ENCODE measurements at regions not wholly inside any gene's neighbourhood (a gene's known extent, or its start where the extent isn't known, plus 50 kb on each side); places are given as distances from the start of the nearest gene placed in this dataset.

DNA sequence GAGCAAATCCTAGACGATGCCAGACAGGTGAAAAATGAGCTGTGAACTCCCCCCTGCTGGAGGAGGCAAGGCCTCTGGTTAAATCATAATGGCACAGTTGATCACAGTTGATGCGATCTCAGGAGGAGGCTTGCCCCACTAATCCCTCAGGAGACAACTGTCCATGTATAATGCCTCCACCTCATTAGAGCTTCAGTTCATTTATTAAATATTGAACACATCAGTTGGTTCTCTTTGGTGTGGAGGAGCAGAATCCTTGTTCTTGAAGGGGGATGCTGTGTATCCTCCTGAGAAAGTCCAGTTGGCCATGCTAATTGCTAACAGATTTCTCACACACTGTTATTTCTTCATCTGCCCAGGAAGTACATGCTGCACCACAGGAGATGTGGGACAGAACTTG lies 290.5 kb downstream of the IGSF11 start:
- in situ Hi-C loops (cut with MboI; ENCODE audit: low sequenced_read_pairs): no loop called here

DNA sequence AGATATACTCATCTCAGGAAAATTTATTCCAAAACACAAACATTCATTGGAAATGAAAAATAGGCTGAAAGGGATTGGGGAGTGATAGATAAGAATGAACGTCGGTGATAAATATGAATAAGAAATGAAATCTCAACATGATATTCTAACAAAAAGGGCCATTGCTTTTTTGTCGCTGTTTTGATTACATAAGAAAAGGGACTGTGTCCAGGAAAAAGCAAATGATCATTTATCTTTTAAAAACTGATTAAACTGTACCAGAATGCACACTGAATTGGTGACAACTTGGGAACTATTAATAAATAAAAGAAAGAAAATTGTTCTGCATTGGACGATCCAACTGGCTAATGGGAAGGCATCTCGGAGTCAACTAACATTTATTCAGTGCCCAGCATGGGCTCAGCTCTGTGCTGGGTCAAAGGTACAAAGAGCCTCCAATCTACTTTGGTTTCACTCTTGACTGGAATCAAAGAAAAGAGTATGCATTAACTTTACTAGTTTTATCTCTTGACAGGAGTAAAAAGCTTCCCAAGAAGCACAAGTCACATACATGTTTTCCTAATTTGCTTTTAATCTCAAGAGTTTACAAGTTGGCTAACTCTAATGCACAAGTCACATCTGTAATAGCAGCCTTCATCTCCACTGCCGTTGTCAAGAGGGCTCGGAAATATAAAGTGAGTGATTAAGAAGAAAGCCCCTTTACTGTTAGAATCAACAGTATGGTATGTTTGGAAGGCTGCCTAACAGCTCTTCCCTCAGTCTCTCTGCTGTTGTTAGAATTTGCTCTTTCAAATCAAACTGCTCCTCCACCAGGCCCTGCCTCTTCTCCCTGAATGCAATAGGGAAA lies 280.0 kb downstream of the IGSF11 start:
- in situ Hi-C loops (cut with MboI; ENCODE audit: low sequenced_read_pairs): no loop called here

DNA sequence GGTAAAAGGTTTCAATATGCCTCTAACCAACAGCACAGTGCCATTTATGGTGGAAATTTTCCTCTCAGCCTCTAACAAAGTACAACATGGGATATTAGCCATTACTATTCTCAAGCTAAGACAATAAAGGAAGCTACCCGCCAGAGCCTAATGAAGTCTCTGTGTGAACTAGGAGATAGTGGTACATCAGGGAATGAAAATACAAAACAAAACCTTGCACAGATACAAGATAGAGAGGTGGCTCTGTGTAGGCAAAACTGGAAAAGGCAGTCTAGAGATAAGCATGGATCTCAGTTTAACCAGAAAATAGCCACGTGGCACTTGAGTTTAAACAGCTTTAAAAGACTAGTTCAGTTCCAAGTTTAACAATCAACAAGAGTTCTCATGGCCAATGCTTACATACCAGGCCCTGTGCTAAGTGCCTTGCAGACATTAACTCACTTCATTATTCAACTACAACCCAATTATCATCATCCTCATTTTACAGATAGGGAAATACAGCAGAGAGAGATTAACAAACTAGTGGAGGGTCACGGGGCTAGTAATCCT lies 279.3 kb downstream of the IGSF11 start:
- in situ Hi-C loops (cut with MboI; ENCODE audit: low sequenced_read_pairs): no loop called here

DNA sequence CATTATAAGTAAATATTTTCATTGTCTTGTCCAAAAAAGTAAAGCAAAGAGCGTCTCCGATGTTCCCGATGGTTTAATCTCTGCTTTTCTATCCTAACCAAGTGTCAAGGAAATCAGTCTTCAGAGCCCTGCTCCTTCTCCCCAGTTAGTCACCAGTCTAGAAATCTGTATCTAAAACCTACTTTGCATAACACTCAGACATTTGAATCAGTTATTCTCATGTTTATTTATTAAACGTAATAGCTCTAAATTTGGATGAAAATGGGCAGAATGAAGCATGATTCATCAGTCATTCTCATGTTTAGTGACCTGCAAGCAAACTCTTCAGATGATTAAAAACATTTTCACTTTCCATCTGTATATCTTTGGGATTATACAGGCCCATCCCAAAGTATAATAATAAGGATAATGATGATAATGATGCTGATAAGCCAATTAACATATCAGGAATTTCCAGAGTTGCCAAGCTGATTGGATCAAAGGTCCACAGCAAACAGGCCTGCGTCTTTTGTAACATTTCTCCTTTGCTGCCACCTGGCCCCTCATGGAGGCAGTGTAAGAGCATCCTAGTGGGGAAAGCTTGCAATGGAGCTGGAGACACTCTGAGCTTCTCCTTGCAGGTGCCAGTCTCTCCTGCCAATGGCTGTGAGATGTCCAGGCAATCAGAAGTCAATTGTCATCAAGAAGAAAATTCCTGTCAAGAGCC lies 273.9 kb downstream of the IGSF11 start:
- in situ Hi-C loops (cut with MboI; ENCODE audit: low sequenced_read_pairs): no loop called here

DNA sequence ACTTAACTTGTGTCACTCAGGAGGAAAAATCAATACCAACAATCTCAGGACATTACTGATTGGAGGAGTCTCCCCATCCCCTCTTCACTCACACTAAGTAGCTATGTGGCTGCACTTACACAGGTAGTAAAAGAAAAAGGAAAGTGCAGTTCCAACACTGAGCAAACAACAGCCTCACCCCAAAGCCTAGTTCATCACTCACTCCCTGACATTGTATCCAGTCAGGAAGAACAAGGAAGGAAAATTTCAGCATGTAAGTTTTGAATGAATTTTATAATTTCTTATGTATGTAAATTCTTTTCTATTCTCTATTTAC lies 273.4 kb downstream of the IGSF11 start:
- in situ Hi-C loops (cut with MboI; ENCODE audit: low sequenced_read_pairs): no loop called here

DNA sequence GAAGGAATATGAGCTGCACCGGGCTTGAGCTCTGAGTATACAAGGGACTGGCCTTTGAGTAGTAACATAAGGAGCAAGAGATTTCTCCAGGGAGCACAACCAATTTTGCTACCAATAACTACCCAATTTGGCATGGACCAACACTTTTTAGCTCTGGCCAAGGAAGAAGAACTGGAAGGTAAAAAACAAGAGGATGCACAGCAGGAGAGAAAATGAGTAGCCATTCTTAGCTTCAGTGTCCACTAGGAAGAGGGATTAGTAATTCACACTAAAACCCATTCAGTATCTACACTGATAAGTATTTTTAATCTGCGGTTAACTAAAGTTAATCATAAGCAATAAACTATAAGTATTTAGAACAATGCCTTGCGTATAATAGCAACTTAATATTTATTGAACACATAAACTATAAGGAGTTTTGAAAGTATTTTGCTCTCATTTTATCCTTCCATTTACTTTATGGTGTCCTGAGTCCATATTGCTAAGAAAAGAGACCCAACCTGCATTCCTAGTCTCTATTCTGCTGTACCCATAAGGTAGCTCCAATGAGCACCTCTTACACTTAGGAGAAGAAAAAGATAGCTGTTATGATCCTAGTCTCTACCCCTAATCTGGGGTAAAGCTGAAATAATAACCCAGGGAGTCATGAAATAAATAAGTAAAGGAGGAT lies 268.9 kb downstream of the IGSF11 start:
- in situ Hi-C loops (cut with MboI; ENCODE audit: low sequenced_read_pairs): no loop called here

DNA sequence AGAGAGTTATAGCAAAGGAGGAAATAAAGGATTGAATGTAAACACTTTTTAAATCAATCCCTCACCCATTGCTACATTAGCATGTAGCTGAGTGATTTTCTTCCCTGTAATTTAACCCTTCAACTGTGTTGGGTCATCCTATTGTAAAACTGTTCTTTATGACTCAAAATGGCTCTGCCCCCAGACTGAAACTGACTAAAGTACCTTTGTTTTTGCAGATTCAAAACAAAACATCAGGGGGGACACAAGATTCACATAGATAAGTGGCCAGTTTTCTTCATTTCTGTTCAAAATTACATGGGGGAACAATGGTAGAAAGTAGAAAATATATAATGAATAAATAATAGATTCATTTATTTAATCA lies 268.4 kb downstream of the IGSF11 start:
- in situ Hi-C loops (cut with MboI; ENCODE audit: low sequenced_read_pairs): no loop called here

DNA sequence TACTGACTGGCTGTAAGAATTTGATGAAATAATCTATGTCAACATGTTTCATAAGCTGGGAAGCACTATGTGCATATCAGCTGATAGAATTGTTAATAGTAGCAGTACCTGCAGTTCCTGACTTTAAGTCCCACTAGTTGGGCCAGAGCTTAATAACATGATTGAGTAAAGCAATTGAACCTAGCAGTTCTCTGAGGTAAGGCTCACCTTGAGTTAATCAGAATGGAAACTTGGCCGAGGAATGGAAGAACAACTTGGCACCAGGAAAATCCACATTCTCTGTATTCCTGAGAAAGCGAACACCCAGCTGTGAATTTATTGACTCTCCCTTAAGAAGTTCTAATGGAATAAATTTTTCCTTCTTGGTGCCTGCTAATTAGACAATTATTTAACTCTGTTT lies 262.6 kb downstream of the IGSF11 start:
- in situ Hi-C loops (cut with MboI; ENCODE audit: low sequenced_read_pairs): no loop called here

DNA sequence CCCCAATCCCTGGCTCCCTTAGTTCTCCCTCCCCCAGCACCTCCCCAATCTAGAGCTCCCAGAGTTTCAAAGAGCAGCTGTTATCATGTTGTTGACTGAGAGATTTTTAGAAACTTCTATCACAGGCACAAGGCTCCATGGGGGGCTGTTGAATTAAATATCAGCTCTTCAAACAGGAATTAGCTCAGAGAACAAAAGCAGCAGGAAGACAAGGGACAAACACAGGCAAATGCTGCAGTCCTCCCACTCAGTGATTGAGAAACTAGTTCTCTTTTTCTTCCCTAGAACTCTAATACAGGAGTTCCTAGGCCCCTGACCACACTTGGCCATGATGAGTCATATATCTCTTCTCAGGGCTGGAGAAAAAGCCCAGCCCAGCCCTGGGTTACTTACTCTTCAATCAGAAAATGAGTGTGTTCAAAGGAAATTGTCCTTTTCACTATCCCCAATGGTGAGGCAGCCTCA lies 262.1 kb downstream of the IGSF11 start:
- in situ Hi-C loops (cut with MboI; ENCODE audit: low sequenced_read_pairs): no loop called here

DNA sequence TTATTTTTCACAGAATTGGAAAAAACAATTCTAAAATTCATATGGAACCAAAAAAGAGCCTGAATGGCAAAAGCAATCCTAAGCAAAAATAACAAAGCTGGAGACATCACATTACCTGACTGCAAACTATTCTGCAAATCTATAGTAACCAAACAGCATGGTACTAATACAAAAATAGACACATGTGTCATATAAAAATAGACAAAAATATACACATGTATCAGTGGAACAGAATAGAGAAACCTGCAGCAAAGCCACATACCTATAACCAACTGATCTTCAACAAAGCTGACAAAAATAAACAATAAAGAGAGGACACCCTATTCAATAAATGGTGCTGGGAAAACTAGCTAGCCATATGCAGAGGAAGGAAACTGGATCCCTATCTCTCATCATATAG lies 259.6 kb downstream of the IGSF11 start:
- in situ Hi-C loops (cut with MboI; ENCODE audit: low sequenced_read_pairs): no loop called here

DNA sequence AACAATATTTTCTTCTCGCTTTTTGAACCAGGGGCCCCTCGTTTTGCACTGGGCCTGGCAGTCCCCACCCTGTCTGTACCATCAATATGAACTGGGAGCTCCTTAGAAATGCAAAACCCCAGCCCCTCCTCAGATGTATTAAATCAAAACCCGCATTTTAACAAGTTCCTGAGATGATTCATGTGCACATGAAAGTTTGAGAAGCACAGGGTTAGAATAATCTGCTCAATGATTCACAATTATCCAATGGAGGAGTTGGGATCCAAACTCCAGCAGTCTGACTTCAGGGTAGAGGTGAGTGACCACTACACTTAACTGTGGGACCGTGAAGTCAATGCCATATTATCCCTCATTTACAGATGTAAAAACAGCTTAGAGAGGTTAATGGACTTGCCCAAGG lies 256.4 kb downstream of the IGSF11 start:
- in situ Hi-C loops (cut with MboI; ENCODE audit: low sequenced_read_pairs): no loop called here

DNA sequence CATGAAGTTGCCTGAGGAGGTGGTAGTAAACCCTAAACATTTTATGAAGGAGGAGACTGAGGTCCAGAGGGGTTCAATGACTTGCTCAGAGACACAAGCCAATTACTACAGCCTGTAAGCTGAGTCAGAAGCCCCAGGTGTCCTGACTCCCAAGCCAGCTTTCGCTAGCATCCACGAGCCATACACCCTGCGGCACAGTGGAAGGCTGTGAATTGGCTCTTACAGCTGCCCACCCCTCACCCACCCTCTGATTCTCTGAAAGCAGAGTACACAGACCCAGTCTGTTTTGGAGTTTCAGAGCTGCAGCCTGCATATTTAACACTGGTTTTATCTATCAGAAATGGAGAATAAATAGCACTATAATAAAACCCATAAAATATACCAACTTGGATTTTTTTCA lies 253.4 kb downstream of the IGSF11 start:
- in situ Hi-C loops (cut with MboI; ENCODE audit: low sequenced_read_pairs): no loop called here

DNA sequence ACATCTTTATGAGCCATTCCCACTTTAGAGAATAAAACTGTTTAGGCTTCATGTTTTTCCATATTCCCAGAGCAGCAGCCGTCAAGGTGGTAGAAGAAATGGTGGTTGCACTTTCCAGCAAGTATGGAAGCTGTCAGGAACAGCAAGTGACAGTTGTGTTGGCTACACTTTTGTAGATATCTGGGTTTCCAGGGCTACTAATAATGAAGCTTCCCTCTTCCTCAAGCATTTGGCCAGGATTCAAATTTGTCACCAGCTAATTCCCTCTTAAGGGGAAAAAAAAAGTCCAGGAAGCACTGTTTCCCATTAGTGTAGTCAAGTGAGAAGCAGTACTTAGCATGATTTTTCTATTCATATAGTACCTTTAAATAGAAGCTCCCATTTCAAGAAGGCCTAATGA lies 252.8 kb downstream of the IGSF11 start:
- in situ Hi-C loops (cut with MboI; ENCODE audit: low sequenced_read_pairs): no loop called here

DNA sequence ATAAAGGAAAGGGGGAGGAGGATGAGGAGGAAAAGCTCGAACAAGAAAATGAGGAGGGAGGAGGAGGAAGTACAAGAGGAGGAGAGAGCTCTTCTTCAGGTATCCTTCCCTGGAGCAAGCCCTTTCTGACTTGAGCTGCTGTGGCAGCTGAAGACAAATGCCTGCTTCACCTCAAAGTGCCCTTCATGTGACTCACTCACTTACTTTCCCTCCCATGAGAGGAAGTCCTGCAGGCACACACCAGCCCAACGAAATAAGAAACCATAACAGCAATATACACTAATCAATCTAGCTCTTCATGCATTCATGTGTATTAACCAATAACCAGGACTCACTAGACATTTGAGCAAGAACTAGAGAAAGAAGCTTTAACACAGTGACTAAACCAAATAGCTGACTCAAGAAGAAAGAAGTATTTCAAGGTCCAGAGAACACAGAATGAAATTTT lies 251.9 kb downstream of the IGSF11 start:
- in situ Hi-C loops (cut with MboI; ENCODE audit: low sequenced_read_pairs): no loop called here

DNA sequence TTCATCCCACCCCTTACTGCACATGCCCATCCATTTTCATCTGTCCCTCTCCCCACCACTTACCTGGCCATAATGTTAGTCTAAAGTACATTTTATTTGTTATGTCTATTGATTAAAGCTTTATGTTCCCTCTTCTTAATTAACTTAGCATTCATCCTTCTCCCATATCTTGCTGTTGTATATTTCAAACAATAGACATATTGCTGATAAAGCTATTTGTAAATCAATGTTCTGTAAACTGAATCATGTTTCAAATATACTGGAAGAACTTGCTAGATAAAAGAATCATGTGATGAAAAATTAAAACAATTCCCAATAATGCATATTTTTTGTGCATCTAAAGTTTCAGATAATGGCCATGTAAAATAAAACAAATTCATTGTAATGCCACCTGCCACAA lies 249.2 kb downstream of the IGSF11 start:
- in situ Hi-C loops (cut with MboI; ENCODE audit: low sequenced_read_pairs): no loop called here

DNA sequence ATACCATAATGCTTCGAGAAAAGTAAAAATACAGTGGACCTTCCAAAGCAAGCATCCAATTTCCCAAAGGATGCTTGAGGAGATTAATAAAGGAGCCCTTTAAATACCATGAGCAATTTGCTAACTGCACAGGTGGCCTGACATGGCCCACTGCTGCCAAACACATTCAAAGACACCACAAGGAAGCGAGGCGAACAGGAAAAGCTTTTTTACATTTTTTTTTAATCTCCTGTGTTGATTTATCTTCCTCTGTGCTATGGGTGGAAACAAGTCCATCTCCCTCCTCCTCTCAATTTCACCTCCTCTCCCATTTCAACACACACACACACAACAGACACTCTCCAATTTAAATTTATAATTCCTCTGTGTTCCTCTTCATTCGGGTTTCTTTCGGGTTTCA lies 243.4 kb downstream of the IGSF11 start:
- in situ Hi-C loops (cut with MboI; ENCODE audit: low sequenced_read_pairs): no loop called here

DNA sequence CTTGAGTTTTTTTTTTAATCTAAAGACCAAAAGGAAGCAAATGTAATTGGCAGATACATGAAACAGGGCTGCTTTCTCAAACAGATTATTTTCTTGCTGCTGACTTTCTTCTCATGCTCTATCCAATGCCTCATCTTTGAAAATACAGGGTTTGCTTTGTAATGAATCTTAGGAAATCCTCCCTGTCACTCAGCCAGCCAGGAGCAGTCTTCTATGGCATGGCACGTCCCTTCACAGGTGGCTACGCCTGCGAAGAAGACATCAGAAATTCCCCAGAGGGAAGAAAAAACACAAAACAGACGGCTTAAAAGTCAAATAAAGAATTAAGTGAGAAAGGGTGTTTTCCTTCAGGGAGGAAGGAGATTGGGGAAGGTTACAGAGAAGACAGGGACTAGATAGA lies 242.5 kb downstream of the IGSF11 start:
- in situ Hi-C loops (cut with MboI; ENCODE audit: low sequenced_read_pairs): no loop called here

DNA sequence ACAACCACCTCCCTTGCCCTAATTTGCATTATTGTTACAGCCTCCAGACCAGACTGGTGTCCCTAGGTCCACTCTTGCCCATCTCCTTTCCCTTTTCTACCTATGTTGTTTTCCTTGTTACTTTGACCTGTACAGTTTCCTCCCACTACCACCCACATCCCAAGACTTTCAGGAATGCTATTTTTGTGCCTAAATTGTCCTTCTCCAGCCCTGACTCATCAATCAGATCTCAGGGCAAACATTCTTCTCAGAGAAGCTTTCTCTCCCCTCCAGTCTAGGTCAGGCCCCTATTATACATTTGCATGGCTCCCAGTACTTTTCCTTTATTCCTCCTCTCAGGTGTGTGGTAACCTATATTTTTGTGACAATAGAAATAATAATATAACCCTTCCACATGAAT lies 241.5 kb downstream of the IGSF11 start:
- in situ Hi-C loops (cut with MboI; ENCODE audit: low sequenced_read_pairs): no loop called here

DNA sequence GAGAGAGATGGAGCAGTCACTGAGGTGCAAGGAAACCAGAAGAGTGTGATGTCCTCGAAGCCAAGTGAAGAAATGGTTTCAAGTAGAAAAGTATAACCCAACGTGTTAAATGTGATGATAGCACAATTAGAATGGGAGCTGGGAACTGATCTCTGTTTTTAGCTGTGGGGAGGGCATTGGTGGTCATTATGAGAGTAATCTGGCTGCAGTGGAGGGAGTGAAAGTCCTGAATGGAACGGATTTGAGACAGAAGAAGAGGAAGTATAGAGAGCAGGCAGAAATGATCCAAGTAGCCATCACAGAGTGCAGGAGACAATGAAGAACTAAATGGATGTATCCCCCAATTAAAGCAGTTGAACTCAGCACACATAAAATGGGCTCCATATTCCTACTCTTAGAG lies 235.3 kb downstream of the IGSF11 start:
- in situ Hi-C loops (cut with MboI; ENCODE audit: low sequenced_read_pairs): no loop called here

DNA sequence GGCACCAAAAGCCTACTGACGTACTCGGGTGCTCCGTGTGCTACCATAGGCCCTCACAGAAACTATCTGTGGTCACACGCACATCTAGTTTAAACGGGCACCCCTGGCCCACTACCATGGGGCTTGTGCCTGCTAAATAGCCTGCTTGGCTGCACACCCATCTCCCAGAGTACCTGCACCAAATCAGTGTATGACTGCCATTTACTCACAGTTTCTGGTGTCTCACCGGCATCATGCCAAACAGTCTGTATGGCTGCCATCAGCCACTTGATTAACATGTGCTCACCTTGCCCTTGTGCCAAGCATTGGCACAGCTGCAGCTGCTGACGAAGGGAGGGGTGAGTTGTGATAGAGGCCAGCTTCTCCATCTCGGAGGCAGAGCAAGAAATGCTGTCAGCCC lies 232.7 kb downstream of the IGSF11 start:
- in situ Hi-C loops (cut with MboI; ENCODE audit: low sequenced_read_pairs): no loop called here

DNA sequence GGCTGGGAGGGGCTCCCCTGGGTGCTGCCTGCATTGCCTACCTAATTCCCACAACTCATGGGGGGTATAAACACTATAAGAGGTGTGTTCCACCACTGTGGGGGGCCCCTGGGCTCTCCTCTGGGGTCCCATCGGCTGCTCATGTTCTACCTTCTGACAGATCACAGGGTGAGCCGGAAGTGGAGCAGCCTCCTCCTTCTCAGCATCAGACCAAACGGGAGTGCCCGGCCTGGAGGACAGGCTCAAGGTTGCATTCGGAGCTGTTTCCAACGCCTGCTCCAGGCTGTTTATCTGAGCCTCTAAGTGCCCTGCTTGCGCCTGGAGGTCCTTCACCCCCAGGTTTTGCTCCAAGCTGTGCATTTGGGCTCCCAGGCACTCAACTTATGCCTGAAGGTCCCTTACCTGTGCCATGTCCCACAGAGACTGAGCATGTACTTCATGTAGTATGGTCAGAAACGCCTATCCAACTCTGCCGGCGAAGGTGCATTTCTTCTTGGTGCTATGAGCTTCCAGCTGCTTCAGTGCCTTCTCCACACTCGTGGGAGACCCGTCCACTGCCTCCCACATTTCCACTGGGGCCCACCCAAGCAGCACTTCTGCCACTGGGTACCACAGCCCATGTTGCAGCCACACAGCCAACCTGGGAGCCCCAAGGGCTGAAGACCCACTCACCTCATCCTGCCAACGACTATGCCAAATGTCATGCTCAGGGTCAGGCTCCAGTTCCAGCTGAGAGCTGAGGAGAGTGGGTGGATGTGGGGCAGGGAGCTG lies 232.1 kb downstream of the IGSF11 start:
- in situ Hi-C loops (cut with MboI; ENCODE audit: low sequenced_read_pairs): no loop called here
